GM21390 (cell line): ENCODE measurements at regions not wholly inside any gene's neighbourhood (a gene's known extent, or its start where the extent isn't known, plus 50 kb on each side); places are given as distances from the start of the nearest gene placed in this dataset.
A peak's percentile ranks its signal among the peaks of the same experiment; 100 is the strongest.

Source experiments
- ATAC-seq: cut with Tn5 transposase; IDR thresholded peaks from one replicate; pipeline ENCODE4 v1.9.1; 2021; ENCODE audit not compliant: unreplicated experiment

- ATAC-seq = no peak
Measured at GRCh38 chr17:72297326-72298115, 176.7 kb downstream of the SOX9 start.

DNA sequence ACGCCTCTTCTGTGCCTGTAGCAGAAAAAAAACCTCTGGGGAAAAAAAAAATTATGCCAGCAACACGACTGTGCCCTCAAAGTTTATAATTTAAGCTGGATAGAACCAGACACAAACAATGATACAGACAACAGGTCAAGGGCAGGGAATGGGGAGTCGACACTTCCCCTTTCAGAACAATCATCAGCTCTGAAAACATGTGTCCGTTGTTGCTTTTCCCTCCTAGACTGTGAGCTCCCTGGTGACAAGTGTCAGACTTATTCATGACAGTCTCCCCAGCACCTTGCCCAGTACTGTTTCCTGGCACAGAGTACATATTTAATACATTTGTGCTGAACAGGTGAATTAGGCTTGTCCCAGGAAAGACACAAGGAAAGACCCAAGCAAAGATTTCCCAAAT, 178.3 kb downstream of the SOX9 start:
- no peak for ATAC-seq

DNA sequence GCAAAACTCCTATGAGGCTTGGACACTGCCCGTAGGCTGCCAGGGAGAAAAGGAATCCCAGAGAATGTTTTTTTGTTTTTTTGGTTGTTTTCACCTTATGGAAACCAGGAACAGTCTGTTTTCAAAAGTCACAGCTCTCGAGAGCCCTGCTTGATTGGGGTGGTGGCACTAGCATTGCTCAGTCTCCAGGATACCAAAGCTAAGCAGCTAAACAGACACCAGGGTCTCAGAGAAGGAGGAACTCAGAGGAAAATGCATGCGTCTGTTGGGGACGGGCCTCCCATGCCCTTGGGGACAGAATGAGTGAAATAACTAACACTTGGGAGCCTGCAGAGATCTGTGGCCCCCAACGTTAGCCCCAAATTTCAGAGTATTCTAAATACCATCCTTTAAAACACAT, 178.8 kb downstream of the SOX9 start:
- no peak for ATAC-seq

GRCh38 chr17:72301887-72302286, 181.1 kb downstream of the SOX9 start:
- no peak for ATAC-seq

- no peak for ATAC-seq
Measured at GRCh38 chr17:72302735-72303134, 181.9 kb downstream of the SOX9 start.

DNA sequence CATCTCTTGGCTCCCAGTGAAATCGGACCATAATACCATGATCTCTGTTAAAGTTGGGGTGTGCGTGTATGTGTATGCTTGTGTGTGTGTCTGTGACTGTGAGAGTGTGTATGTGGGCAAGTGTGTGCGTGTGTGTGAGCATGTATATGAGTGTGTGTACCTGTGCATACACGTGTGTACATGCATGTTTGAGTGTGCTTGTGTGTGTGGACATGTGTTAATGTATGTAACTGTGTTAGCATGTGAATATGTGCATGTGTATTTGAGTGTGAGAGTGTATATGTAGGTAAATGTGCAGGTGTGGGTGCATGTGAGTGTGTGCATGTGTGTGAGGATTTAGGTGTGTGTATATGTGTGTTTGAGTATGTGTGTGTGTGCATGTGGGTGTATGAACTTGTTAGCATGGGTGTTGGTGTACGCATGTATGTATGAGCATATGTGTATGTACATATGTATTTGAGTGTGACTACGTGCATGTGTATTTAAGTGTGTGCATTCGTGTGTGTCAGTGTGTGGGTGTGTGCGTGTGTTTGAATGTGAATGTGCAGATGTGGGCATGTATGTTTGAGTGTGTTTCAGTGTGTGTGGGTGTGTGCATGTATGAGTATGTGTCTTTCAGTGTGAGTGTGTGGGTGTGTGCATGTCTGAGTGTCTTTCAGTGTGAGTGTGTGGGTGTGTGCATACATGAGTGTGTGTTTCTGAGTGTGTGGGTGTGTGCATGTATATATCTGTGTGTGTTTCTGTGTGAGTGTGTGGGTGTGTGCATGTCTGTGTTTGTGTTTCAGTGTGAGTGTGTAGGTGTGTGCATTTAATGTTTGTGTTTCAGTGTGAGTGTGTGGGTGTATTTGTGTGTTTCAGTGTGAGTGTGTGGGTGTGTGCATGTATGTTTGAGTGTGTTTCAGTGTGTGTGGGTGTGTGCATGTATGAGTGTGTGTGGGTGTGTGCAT, 183.2 kb downstream of the SOX9 start:
- no peak for ATAC-seq

GRCh38 chr17:72304859-72305258, 184.0 kb downstream of the SOX9 start:
- ATAC-seq = no peak

GRCh38 chr17:72305472-72305871, 184.7 kb downstream of the SOX9 start:
- no peak for ATAC-seq

DNA sequence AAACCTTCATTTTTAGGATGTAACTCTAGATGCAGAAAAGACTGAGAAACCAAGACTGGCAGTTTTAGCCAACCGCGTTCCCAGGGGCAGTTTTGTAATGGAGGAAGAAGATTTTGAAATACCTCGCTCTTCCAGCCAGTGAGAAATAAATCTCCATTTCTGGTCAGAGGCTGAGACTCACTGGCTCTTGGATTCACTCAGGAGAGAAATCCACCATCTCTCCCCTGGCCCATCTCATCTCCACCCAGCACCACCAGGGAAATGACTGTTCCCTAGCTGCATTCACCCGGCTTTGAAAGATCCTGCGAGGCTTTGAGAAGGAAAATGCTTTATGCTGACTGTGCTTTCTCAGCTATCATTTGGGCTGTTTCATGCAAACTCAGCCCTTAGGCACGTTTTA, 185.2 kb downstream of the SOX9 start:
- ATAC-seq = no peak

DNA sequence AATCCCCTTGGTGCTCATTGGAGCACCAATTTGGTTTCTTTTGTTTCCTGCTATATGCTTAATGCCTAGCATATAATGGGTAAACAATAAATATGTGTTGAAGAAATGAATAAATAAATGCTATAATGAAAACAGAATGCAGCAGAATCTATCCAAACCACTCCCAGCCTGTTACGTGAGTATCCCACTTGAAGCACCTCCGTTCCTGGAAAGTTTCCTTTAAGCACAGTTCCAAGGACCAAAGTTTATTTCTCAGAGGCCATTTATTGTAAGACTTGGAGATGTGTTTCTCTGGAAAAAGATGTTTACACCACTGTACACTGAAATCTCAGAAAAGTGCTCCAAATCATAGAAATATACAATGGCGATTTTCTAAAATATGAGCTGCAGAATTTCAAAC, 187.0 kb downstream of the SOX9 start:
- ATAC-seq = no peak

DNA sequence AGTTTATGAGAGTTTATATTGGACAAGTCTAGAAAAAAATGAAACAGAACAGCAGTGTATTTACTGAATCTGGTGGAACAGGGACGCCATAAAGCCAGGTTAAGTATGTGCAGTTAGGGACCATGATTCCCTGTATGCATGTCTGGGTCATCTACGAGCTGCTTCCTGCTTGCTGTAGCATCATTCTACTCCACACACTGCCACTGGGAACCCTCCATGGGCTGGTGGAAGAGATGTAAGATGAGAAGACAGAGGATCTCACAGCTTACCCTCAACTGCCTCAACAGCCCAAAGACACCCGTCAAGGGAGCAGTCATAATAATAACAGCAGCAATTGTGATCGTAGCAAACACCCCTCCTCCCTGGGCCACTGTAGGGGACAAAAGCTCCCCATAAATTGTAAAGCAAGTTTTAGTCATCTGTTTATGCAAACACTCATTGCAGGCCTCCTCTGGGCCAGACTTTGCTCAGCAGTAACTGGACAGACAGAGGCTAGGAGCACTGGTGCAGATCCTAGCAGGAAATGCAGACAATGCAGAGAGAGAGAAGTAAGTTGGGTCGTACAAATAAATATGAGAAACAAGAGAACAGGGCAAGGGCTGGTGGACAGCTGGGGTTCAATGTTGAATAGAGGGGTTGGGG, 188.0 kb downstream of the SOX9 start:
- ATAC-seq = no peak

DNA sequence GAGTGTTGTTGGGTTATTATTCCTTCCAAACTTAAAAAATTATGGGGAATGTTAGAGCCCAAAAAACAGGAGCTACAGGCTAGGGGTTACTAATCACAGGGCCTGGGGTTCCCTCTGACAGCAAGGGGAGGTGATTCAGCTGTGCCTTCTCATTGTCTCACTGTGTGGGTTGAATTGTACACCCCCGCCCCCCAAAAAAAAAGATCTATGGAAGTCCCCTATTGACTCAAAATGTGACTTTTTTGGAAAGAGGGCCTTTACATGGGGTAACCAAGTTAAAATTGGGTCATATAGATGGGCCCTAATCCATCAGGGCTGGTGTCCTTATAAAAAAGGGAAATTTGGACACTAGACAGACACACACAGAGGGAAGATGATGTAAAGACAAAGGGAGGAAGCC, 190.2 kb downstream of the SOX9 start:
- ATAC-seq = no peak

DNA sequence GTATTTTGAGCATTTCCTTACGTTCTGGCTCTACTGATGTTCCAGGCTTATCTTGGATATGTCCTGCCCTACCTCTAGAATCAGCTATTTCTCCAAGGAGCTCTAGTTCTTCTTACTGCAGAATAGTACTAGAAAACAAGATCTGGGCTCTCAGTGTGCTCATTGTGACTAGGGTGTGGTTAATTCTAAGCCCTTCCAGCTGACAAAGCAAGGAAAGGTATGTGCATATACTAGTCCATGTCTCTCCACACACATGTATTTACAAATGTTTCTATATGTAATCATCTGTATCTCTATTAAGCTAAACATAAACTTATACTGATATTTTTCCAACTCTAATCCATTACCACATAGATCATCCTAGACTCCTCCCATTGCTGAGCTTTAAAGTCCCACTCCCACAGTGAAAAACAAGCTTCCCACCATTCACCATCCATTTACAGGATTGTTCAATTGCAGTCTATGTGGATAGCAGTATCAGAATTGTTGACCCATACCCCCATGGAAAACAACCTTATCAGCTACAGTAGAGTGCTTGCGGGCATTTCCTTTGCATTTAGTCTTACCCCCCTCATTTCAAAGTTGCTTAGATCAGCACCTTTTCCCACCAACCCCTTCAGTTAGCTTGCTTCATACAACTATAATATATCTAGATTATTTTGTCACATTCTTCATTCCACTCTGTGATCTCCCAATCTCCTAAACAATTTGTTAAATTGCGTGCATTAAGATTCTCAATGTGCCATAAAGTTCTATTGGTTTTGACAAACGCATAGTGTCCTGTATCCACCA, 194.5 kb downstream of the SOX9 start:
- no peak for ATAC-seq

DNA sequence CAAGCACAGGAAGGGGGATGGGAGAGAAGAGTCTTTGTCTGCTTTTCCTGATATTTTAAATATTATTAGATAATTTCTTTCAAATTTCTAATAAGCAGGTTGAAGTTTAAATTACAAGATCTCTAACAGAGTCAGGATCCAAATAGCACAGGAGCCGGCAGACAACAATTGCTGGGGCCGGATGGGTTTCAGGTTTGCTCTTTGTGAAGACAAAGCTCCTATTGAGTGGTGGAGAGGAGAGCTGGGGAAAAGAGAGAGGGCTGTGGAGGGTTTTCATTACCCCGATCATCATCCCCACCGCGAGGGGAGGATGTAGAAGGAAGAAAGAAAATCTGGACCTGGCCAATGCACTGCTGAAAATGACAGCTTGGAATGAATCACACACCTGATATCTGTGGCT, 197.3 kb downstream of the SOX9 start:
- no peak for ATAC-seq

- no peak for ATAC-seq
Measured at GRCh38 chr17:72321896-72322295, 201.1 kb downstream of the SOX9 start.

DNA sequence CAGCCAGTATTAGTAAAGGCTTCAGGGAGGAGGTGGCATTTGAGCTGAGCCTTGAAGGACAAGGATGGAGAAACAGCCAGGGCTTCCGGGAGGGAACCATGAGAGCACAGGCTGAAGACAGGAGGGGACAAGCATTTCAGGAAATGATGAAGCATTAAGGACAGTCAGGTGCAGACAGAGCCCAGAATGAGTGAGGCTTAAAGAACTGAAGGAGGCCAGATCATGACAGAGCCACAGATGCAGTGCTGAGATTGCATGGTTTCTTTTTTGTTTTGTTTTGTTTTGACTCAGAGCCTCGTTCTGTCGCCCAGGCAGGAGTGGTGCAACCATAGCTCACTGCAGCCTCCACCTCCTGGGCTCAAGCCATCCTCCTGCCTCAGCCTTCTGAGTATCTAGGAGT, 211.5 kb downstream of the SOX9 start:
- ATAC-seq = peak; percentile 72

GRCh38 chr17:72333570-72333969, 212.8 kb downstream of the SOX9 start:
- ATAC-seq = no peak

DNA sequence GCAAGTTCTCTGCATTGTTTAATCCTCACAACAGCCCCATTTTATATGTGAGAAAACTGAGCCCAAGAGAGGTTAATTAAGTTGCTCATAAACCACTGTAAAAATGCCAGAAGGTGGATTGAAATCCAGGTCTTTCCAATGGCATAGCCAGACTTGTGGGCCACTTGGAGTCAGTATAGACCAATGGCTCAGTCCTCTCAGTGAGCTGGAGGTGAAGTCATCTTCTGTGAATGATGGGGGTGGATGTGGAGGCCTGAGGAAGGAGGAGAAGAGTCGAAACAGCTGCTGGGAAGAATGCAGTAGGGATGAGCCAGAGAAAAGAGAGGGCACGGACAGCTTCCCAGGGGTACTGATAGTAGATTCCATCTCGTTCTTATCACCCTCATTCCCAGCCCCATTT, 213.4 kb downstream of the SOX9 start:
- ATAC-seq = no peak

GRCh38 chr17:72336026-72336803, 215.4 kb downstream of the SOX9 start:
- ATAC-seq = no peak

GRCh38 chr17:72336804-72337070, 215.9 kb downstream of the SOX9 start:
- no peak for ATAC-seq
